GM12865 (cell line): ENCODE measurements at regions not wholly inside any gene's neighbourhood (a gene's known extent, or its start where the extent isn't known, plus 50 kb on each side); places are given as distances from the start of the nearest gene placed in this dataset.

Experiments used
- DNase-seq: peaks from one replicate; pipeline ENCODE4 v3.0.0; 2010; ENCODE audit warnings: low read depth
- H3K4me3 ChIP-seq: 2 replicates; pipeline ENCODE4 v1.5.1; 2011; ENCODE audit warnings: mild to moderate bottlenecking, low read depth, low read length, control low read depth
- CTCF ChIP-seq: IDR thresholded peaks from 2 replicates; pipeline ENCODE4 v1.5.1; 2011; ENCODE audit warnings: low read length, control low read depth, low read depth, inconsistent platforms; ENCODE audit not compliant: insufficient read depth; ENCODE audit errors: missing control alignments

- no peak overlapping the region for H3K4me3 ChIP-seq
- no peak for DNase-seq
- no peak for TF ChIP-seq CTCF
Measured at GRCh38 chr9:10793306-10793705, 180.5 kb upstream of the PTPRD start.

- no peak overlapping the region for H3K4me3 ChIP-seq
- TF ChIP-seq CTCF: no peak
- DNase-seq: no peak
Measured at GRCh38 chr9:10804486-10804885, 191.7 kb upstream of the PTPRD start.

- H3K4me3 ChIP-seq: no peak overlapping the region
- DNase-seq: no peak
- no peak for TF ChIP-seq CTCF
Measured at GRCh38 chr9:10806868-10807267, 194.1 kb upstream of the PTPRD start.

GRCh38 chr9:10818206-10818605, 205.4 kb upstream of the PTPRD start:
- no peak for TF ChIP-seq CTCF
- H3K4me3 ChIP-seq: no peak overlapping the region
- DNase-seq: no peak

- no peak for DNase-seq
- no peak for TF ChIP-seq CTCF
- no peak overlapping the region for H3K4me3 ChIP-seq
Measured at GRCh38 chr9:10835791-10836463, 223.1 kb upstream of the PTPRD start.

GRCh38 chr9:10843151-10843550, 230.3 kb upstream of the PTPRD start:
- no peak overlapping the region for H3K4me3 ChIP-seq
- no peak for DNase-seq
- no peak for TF ChIP-seq CTCF

GRCh38 chr9:10855847-10856246, 243.0 kb upstream of the PTPRD start:
- no peak for TF ChIP-seq CTCF
- DNase-seq: no peak
- no peak overlapping the region for H3K4me3 ChIP-seq
